GM23338 (cell line): ENCODE measurements at regions not wholly inside any gene's neighbourhood (a gene's known extent, or its start where the extent isn't known, plus 50 kb on each side); places are given as distances from the start of the nearest gene placed in this dataset.

Experiments
- ATAC-seq: fragments of 200-7000 bp; cut with Tn5 transposase; 3 replicates; pipeline ENCODE4 v1.9.1; 2020
- DNase-seq: peaks from one replicate; pipeline ENCODE4 v3.0.0-alpha.2; 2015; ENCODE audit warnings: low spot score
- H2AFZ ChIP-seq: fragments of 200-600 bp; sonication (generic); 2 replicates; pipeline ENCODE4 v1.8.0; 2016; ENCODE audit warnings: antibody characterized with exemption, mild to moderate bottlenecking, moderate library complexity
- H3F3A ChIP-seq: fragments of 200-600 bp; sonication (generic); replicated peaks from 2 replicates; pipeline ENCODE4 v1.8.0; 2017; ENCODE audit warnings: antibody characterized with exemption, mixed run types, low read depth
- H3K27ac ChIP-seq: fragments of 200-600 bp; sonication (generic); 2 replicates; pipeline ENCODE4 v1.6.1; 2016; ENCODE audit warnings: low read depth
- H3K27me3 ChIP-seq: fragments of 200-600 bp; sonication (generic); 2 replicates; pipeline ENCODE4 v1.8.0; 2016; ENCODE audit warnings: mild to moderate bottlenecking, mixed run types, moderate library complexity; ENCODE audit not compliant: insufficient read depth
- H3K36me3 ChIP-seq: fragments of 200-600 bp; sonication (generic); 2 replicates; pipeline ENCODE4 v1.8.0; 2016; ENCODE audit warnings: mild to moderate bottlenecking; ENCODE audit not compliant: insufficient read depth
- H3K4me1 ChIP-seq: fragments of 200-600 bp; sonication (generic); 2 replicates; pipeline ENCODE4 v1.8.0; 2016; ENCODE audit warnings: mild to moderate bottlenecking, moderate library complexity; ENCODE audit not compliant: insufficient read depth
- H3K4me2 ChIP-seq: fragments of 200-600 bp; sonication (generic); 2 replicates; pipeline ENCODE4 v1.7.1; 2017; ENCODE audit warnings: mixed run types
- H3K4me3 ChIP-seq: fragments of 200-600 bp; sonication (generic); 2 replicates; pipeline ENCODE4 v1.6.1; 2016; ENCODE audit warnings: mixed run types
- H3K79me2 ChIP-seq: fragments of 200-600 bp; sonication (generic); replicated peaks from 2 replicates; pipeline ENCODE4 v1.8.0; 2017; ENCODE audit warnings: mild to moderate bottlenecking; ENCODE audit not compliant: insufficient read depth
- H3K9me2 ChIP-seq: fragments of 200-600 bp; sonication (generic); 2 replicates; pipeline ENCODE4 v1.8.0; 2017; ENCODE audit not compliant: insufficient read depth
- H4K20me1 ChIP-seq: fragments of 200-600 bp; sonication (generic); replicated peaks from 2 replicates; pipeline ENCODE4 v1.8.0; 2017; ENCODE audit warnings: mild to moderate bottlenecking; ENCODE audit not compliant: insufficient read depth
- H3K27ac Mint-ChIP-seq: 2 replicates; pipeline ENCODE4 v1.8.0; 2020; ENCODE audit warnings: inconsistent platforms, mild to moderate bottlenecking, moderate library complexity, mixed read lengths
- H3K27me3 Mint-ChIP-seq: 3 replicates; pipeline ENCODE4 v1.8.0; 2022; ENCODE audit warnings: low read depth, mild to moderate bottlenecking, moderate library complexity, mixed read lengths, inconsistent platforms; ENCODE audit not compliant: insufficient read depth, poor library complexity
- H3K36me3 Mint-ChIP-seq: 3 replicates; pipeline ENCODE4 v1.8.0; 2021; ENCODE audit warnings: low read depth, mild to moderate bottlenecking, inconsistent platforms, moderate library complexity, mixed read lengths
- H3K4me1 Mint-ChIP-seq: 3 replicates; pipeline ENCODE4 v1.8.0; 2020; ENCODE audit warnings: mild to moderate bottlenecking, inconsistent platforms, mixed read lengths
- H3K4me3 Mint-ChIP-seq: 3 replicates; pipeline ENCODE4 v1.8.0; 2021; ENCODE audit warnings: moderate library complexity, mild to moderate bottlenecking, inconsistent platforms, mixed read lengths
- H3K9me3 Mint-ChIP-seq: 3 replicates; pipeline ENCODE4 v1.8.0; 2020; ENCODE audit warnings: moderate library complexity, mild to moderate bottlenecking, inconsistent platforms, mixed read lengths
- CREB1 ChIP-seq: fragments of 250-450 bp; sonication (Bioruptor Pico); IDR thresholded peaks from 2 replicates; pipeline ENCODE4 v1.5.0; 2020; ENCODE audit warnings: low read depth, mild to moderate bottlenecking, moderate library complexity
- EZH2 ChIP-seq: fragments of 200-600 bp; sonication (generic); IDR thresholded peaks from one replicate; pipeline ENCODE4 v1.8.0; 2017; ENCODE audit warnings: antibody characterized with exemption, mild to moderate bottlenecking, low read depth; ENCODE audit not compliant: unreplicated experiment
- EZH2phosphoT487 ChIP-seq: fragments of 200-600 bp; sonication (generic); IDR thresholded peaks from one replicate; pipeline ENCODE4 v1.8.1; 2018; ENCODE audit warnings: antibody characterized with exemption; ENCODE audit not compliant: unreplicated experiment
- JUNB ChIP-seq: IDR thresholded peaks from one replicate; pipeline ENCODE4 v1.6.1; 2016; ENCODE audit warnings: antibody characterized with exemption; ENCODE audit not compliant: unreplicated experiment
- NANOG ChIP-seq: IDR thresholded peaks from 2 replicates; pipeline ENCODE4 v1.6.1; 2016; ENCODE audit warnings: antibody characterized with exemption, borderline replicate concordance
- POLR2AphosphoS5 ChIP-seq: IDR thresholded peaks from 2 replicates; pipeline ENCODE4 v1.6.1; 2016; ENCODE audit warnings: antibody characterized with exemption, low read depth
- STAT1 ChIP-seq: IDR thresholded peaks from one replicate; pipeline ENCODE4 v1.6.1; 2016; ENCODE audit warnings: antibody characterized with exemption; ENCODE audit not compliant: unreplicated experiment
- ZNF114 ChIP-seq: fragments of 250-450 bp; sonication (Bioruptor Pico); IDR thresholded peaks from 2 replicates; pipeline ENCODE4 v1.5.0; 2020; ENCODE audit warnings: mild to moderate bottlenecking, moderate library complexity
- ZNF331 ChIP-seq: fragments of 250-450 bp; sonication (Bioruptor Pico); IDR thresholded peaks from 2 replicates; pipeline ENCODE4 v1.5.0; 2020; ENCODE audit warnings: low read depth, mild to moderate bottlenecking, moderate library complexity
- TF ChIP-seq, protein P1 (sequence below), 2 experiments: fragments of 200-600 bp in 1 of 2; sonication (generic) in 1 of 2; conservative IDR thresholded peaks; 2 replicates each; pipeline versions ENCODE4 v1.5.1 to v1.6.1; 2016 to 2017; ENCODE audit warnings: antibody characterized with exemption in 2 of 2, low read depth in 2 of 2, mild to moderate bottlenecking in 2 of 2, moderate library complexity in 1 of 2
- TF ChIP-seq, protein P2 (sequence below): fragments of 250-450 bp; sonication (Bioruptor Pico); IDR thresholded peaks from 2 replicates; pipeline ENCODE4 v1.5.0; 2020; ENCODE audit warnings: mild to moderate bottlenecking, moderate library complexity
- TF ChIP-seq, protein P3 (sequence below): IDR thresholded peaks from one replicate; pipeline ENCODE4 v1.6.1; 2018; ENCODE audit warnings: antibody characterized with exemption; ENCODE audit not compliant: unreplicated experiment
- TF ChIP-seq, protein P4 (sequence below): IDR thresholded peaks from 2 replicates; pipeline ENCODE4 v1.6.1; 2016; ENCODE audit warnings: antibody characterized with exemption

DNA sequence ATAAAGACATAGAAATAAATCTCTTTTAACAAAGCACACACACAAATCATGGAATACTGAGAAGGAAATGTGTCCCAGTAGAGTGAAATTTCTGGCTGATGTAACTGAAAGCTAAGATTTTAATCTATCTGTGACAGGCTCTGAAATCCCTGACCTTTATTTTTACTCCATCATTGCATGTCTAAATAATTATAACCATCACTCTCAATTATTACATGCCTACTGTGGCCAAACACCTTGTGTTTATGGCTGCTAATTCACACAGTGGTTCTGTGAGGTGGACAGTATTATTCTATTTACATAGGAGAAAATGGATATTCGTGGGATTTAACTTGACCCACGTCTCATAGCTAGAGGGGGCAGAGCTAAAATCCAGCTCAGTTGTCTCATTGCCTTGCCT, 438.1 kb downstream of the TLL1 start:
- TF ChIP-seq ZNF114 (CRISPR knock-in tag) (no peak), CREB1 (CRISPR knock-in tag) (no peak), ZNF331 (no peak), EZH2 (no peak), JUNB (no peak), POLR2AphosphoS5 (no peak), STAT1 (no peak), NANOG (no peak), EZH2phosphoT487 (no peak)
- TF ChIP-seq, protein P1, sequence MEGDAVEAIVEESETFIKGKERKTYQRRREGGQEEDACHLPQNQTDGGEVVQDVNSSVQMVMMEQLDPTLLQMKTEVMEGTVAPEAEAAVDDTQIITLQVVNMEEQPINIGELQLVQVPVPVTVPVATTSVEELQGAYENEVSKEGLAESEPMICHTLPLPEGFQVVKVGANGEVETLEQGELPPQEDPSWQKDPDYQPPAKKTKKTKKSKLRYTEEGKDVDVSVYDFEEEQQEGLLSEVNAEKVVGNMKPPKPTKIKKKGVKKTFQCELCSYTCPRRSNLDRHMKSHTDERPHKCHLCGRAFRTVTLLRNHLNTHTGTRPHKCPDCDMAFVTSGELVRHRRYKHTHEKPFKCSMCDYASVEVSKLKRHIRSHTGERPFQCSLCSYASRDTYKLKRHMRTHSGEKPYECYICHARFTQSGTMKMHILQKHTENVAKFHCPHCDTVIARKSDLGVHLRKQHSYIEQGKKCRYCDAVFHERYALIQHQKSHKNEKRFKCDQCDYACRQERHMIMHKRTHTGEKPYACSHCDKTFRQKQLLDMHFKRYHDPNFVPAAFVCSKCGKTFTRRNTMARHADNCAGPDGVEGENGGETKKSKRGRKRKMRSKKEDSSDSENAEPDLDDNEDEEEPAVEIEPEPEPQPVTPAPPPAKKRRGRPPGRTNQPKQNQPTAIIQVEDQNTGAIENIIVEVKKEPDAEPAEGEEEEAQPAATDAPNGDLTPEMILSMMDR (conservative IDR thresholded peaks at IDR 0.05; ENCODE audit: low read depth in 2 of 2), result no peak
- TF ChIP-seq, protein P2, sequence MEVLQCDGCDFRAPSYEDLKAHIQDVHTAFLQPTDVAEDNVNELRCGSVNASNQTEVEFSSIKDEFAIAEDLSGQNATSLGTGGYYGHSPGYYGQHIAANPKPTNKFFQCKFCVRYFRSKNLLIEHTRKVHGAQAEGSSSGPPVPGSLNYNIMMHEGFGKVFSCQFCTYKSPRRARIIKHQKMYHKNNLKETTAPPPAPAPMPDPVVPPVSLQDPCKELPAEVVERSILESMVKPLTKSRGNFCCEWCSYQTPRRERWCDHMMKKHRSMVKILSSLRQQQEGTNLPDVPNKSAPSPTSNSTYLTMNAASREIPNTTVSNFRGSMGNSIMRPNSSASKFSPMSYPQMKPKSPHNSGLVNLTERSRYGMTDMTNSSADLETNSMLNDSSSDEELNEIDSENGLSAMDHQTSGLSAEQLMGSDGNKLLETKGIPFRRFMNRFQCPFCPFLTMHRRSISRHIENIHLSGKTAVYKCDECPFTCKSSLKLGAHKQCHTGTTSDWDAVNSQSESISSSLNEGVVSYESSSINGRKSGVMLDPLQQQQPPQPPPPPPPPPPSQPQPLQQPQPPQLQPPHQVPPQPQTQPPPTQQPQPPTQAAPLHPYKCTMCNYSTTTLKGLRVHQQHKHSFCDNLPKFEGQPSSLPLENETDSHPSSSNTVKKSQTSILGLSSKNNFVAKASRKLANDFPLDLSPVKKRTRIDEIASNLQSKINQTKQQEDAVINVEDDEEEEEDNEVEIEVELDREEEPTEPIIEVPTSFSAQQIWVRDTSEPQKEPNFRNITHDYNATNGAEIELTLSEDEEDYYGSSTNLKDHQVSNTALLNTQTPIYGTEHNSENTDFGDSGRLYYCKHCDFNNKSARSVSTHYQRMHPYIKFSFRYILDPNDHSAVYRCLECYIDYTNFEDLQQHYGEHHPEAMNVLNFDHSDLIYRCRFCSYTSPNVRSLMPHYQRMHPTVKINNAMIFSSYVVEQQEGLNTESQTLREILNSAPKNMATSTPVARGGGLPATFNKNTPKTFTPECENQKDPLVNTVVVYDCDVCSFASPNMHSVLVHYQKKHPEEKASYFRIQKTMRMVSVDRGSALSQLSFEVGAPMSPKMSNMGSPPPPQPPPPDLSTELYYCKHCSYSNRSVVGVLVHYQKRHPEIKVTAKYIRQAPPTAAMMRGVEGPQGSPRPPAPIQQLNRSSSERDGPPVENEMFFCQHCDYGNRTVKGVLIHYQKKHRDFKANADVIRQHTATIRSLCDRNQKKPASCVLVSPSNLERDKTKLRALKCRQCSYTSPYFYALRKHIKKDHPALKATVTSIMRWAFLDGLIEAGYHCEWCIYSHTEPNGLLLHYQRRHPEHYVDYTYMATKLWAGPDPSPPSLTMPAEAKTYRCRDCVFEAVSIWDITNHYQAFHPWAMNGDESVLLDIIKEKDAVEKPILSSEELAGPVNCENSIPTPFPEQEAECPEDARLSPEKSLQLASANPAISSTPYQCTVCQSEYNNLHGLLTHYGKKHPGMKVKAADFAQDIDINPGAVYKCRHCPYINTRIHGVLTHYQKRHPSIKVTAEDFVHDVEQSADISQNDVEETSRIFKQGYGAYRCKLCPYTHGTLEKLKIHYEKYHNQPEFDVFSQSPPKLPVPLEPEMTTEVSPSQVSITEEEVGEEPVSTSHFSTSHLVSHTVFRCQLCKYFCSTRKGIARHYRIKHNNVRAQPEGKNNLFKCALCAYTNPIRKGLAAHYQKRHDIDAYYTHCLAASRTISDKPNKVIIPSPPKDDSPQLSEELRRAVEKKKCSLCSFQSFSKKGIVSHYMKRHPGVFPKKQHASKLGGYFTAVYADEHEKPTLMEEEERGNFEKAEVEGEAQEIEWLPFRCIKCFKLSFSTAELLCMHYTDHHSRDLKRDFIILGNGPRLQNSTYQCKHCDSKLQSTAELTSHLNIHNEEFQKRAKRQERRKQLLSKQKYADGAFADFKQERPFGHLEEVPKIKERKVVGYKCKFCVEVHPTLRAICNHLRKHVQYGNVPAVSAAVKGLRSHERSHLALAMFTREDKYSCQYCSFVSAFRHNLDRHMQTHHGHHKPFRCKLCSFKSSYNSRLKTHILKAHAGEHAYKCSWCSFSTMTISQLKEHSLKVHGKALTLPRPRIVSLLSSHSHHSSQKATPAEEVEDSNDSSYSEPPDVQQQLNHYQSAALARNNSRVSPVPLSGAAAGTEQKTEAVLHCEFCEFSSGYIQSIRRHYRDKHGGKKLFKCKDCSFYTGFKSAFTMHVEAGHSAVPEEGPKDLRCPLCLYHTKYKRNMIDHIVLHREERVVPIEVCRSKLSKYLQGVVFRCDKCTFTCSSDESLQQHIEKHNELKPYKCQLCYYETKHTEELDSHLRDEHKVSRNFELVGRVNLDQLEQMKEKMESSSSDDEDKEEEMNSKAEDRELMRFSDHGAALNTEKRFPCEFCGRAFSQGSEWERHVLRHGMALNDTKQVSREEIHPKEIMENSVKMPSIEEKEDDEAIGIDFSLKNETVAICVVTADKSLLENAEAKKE, result no peak
- TF ChIP-seq, protein P3, sequence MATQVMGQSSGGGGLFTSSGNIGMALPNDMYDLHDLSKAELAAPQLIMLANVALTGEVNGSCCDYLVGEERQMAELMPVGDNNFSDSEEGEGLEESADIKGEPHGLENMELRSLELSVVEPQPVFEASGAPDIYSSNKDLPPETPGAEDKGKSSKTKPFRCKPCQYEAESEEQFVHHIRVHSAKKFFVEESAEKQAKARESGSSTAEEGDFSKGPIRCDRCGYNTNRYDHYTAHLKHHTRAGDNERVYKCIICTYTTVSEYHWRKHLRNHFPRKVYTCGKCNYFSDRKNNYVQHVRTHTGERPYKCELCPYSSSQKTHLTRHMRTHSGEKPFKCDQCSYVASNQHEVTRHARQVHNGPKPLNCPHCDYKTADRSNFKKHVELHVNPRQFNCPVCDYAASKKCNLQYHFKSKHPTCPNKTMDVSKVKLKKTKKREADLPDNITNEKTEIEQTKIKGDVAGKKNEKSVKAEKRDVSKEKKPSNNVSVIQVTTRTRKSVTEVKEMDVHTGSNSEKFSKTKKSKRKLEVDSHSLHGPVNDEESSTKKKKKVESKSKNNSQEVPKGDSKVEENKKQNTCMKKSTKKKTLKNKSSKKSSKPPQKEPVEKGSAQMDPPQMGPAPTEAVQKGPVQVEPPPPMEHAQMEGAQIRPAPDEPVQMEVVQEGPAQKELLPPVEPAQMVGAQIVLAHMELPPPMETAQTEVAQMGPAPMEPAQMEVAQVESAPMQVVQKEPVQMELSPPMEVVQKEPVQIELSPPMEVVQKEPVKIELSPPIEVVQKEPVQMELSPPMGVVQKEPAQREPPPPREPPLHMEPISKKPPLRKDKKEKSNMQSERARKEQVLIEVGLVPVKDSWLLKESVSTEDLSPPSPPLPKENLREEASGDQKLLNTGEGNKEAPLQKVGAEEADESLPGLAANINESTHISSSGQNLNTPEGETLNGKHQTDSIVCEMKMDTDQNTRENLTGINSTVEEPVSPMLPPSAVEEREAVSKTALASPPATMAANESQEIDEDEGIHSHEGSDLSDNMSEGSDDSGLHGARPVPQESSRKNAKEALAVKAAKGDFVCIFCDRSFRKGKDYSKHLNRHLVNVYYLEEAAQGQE, result no peak
- TF ChIP-seq, protein P4, sequence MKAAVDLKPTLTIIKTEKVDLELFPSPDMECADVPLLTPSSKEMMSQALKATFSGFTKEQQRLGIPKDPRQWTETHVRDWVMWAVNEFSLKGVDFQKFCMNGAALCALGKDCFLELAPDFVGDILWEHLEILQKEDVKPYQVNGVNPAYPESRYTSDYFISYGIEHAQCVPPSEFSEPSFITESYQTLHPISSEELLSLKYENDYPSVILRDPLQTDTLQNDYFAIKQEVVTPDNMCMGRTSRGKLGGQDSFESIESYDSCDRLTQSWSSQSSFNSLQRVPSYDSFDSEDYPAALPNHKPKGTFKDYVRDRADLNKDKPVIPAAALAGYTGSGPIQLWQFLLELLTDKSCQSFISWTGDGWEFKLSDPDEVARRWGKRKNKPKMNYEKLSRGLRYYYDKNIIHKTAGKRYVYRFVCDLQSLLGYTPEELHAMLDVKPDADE, result no peak
- no peaks in the 10 kb centered on the region for H4K20me1 ChIP-seq
- no peaks in the 10 kb centered on the region for H3K79me2 ChIP-seq
- no peak overlapping the region for H3K27ac ChIP-seq
- no peak overlapping the region for H3K4me3 ChIP-seq
- no peak overlapping the region for H2AFZ ChIP-seq
- no peaks in the 10 kb centered on the region for H3K9me2 ChIP-seq
- H3K36me3 ChIP-seq, result no peaks in the 10 kb centered on the region
- H3K4me3 Mint-ChIP-seq, result no peak overlapping the region
- no peak overlapping the region for H3K27ac Mint-ChIP-seq
- H3K4me1 Mint-ChIP-seq, result peaks cover 2% of the 10 kb centered on the region; the same call in 1 of the 3 replicates
- H3K27me3 ChIP-seq, result no peaks in the 10 kb centered on the region
- H3K27me3 Mint-ChIP-seq, result no peaks in the 10 kb centered on the region
- H3K4me1 ChIP-seq, result no peaks in the 10 kb centered on the region
- H3K9me3 Mint-ChIP-seq, result no peaks in the 10 kb centered on the region
- no peaks in the 10 kb centered on the region for H3F3A ChIP-seq
- no peaks in the 10 kb centered on the region for H3K36me3 Mint-ChIP-seq
- H3K4me2 ChIP-seq, result no peak overlapping the region
- DNase-seq (no peak), ATAC-seq (no peak)
